Right kidney (tissue), 1 donor: ENCODE measurements at regions not wholly inside any gene's neighbourhood (a gene's known extent, or its start where the extent isn't known, plus 50 kb on each side); places are given as distances from the start of the nearest gene placed in this dataset.
"Not testable (repeated sequence)": the region's sequence is repeated elsewhere in the genome, so short reads cannot be mapped to it uniquely, and the experiment has no call there.

Experiments
- DNase-seq: peaks from one replicate; pipeline ENCODE4 v3.0.0-alpha.2; 2016

- DNase-seq: no peak
Observed at GRCh38 chr7:41578700-41579099, 124.2 kb downstream of the INHBA start.

- DNase-seq: no peak
Observed at GRCh38 chr7:41576166-41576565, 126.7 kb downstream of the INHBA start.

- no peak for DNase-seq
Observed at GRCh38 chr7:41574377-41574776, 128.5 kb downstream of the INHBA start.

GRCh38 chr7:41573862-41574261, 129.0 kb downstream of the INHBA start:
- no peak for DNase-seq

- no peak for DNase-seq
Observed at GRCh38 chr7:41573443-41573842, 129.4 kb downstream of the INHBA start.

- no peak for DNase-seq
Observed at GRCh38 chr7:41573015-41573414, 129.9 kb downstream of the INHBA start.

- no peak for DNase-seq
Observed at GRCh38 chr7:41571573-41571972, 131.3 kb downstream of the INHBA start.

- no peak for DNase-seq
Observed at GRCh38 chr7:41570766-41571165, 132.1 kb downstream of the INHBA start.

GRCh38 chr7:41568135-41568534, 134.8 kb downstream of the INHBA start:
- DNase-seq: no peak

- DNase-seq: no peak
Observed at GRCh38 chr7:41567731-41568114, 135.2 kb downstream of the INHBA start.

- DNase-seq: no peak
Observed at GRCh38 chr7:41567031-41567730, 135.7 kb downstream of the INHBA start.

GRCh38 chr7:41566581-41566980, 136.3 kb downstream of the INHBA start:
- DNase-seq: no peak

GRCh38 chr7:41565655-41566054, 137.2 kb downstream of the INHBA start:
- no peak for DNase-seq

GRCh38 chr7:41559426-41559825, 143.5 kb downstream of the INHBA start:
- no peak for DNase-seq

- no peak for DNase-seq
Observed at GRCh38 chr7:41554481-41554880, 148.4 kb downstream of the INHBA start.

- DNase-seq: not testable (repeated sequence)
Observed at GRCh38 chr7:41550046-41550445, 152.8 kb downstream of the INHBA start.

GRCh38 chr7:41544241-41544640, 158.6 kb downstream of the INHBA start:
- no peak for DNase-seq

- no peak for DNase-seq
Observed at GRCh38 chr7:41540601-41541000, 162.3 kb downstream of the INHBA start.

- no peak for DNase-seq
Observed at GRCh38 chr7:41538810-41539724, 163.8 kb downstream of the INHBA start.

- no peak for DNase-seq
Observed at GRCh38 chr7:41536873-41537665, 165.8 kb downstream of the INHBA start.

- no peak for DNase-seq
Observed at GRCh38 chr7:41536122-41536872, 166.6 kb downstream of the INHBA start.

GRCh38 chr7:41529831-41530230, 173.1 kb downstream of the INHBA start:
- DNase-seq: no peak
